ENCODE measurements at regions not wholly inside any gene's neighbourhood (a gene's known extent, or its start where the extent isn't known, plus 50 kb on each side); places are given as distances from the start of the nearest gene placed in this dataset.

DNA sequence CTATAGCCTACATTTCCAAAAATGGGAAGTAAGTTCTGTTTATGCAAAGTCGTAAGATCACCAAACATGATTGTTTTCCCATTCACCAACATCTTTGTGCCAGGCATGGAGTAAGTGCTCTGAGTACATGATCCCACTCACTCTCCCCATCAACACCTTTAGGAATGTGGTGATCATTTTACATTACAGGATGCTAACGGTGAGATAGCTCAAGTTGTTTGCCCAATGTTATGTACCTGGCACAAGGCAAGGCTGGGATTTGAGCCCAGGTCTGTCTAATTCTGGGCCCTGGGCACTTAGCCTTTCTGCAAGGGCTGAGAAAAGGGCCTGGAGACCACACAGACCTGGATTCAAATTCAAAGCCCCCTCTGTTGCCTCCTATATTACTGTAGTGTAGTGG lies 581.7 kb upstream of the CFAP20DC start:
- Histone ChIP-seq H3K79me2 (ENCODE audit: low read depth) (no peaks in the 10 kb centered on the region), H3F3A (ENCODE audit: insufficient read depth, low read depth) (no peaks in the 10 kb centered on the region), H3K4me2 (no peak overlapping the region), H3K27me3 (ENCODE audit: insufficient read depth, low read depth) (no peaks in the 10 kb centered on the region), H3K4me3 (no peak overlapping the region), H3K27ac (no peak overlapping the region), H3K36me3 (ENCODE audit: low read depth) (no peaks in the 10 kb centered on the region), H4K20me1 (ENCODE audit: insufficient read depth) (no peaks in the 10 kb centered on the region), H2AFZ (no peak overlapping the region), H3K9me3 (ENCODE audit: insufficient read depth, low read depth) (no peaks in the 10 kb centered on the region), H3K4me1 (replicated peaks; ENCODE audit: insufficient read depth) (no peaks in the 10 kb centered on the region), H3K9me2 (ENCODE audit: insufficient read depth) (no peaks in the 10 kb centered on the region)
- no peak for TF ChIP-seq EZH2 (IDR thresholded peaks at IDR 0.05; ENCODE audit: low read depth)
- TF ChIP-seq, protein P1, sequence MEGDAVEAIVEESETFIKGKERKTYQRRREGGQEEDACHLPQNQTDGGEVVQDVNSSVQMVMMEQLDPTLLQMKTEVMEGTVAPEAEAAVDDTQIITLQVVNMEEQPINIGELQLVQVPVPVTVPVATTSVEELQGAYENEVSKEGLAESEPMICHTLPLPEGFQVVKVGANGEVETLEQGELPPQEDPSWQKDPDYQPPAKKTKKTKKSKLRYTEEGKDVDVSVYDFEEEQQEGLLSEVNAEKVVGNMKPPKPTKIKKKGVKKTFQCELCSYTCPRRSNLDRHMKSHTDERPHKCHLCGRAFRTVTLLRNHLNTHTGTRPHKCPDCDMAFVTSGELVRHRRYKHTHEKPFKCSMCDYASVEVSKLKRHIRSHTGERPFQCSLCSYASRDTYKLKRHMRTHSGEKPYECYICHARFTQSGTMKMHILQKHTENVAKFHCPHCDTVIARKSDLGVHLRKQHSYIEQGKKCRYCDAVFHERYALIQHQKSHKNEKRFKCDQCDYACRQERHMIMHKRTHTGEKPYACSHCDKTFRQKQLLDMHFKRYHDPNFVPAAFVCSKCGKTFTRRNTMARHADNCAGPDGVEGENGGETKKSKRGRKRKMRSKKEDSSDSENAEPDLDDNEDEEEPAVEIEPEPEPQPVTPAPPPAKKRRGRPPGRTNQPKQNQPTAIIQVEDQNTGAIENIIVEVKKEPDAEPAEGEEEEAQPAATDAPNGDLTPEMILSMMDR (conservative IDR thresholded peaks at IDR 0.05) = no peak
- BruUV-seq (replicated peaks) = no TSS peak
- DNase-seq = no peak
- POLR2A ChIA-PET (ENCODE audit: unreplicated experiment) = no interaction called here
- CTCF ChIA-PET = no interaction called here
- intact Hi-C loops (cut with micrococcal nuclease; ENCODE audit: unreplicated experiment) = no loop called here

DNA sequence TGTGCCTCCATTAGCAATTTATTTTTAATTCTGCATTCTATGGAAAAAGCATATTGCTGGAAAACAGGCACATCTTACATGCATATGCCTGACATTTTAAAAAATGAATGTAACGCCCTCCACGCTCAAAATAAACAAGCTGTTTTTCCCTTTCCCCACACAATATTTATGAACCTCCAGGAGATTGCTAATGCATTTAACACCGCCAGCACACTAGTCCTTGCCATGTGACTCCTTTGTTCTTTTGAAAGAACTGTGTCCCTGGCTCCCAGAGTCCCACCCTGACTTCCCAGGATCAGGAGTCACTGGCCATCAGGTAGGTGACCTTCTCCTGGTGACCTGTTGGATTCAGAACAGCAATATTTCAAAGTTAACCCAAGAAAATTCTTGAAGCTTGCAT lies 571.2 kb upstream of the CFAP20DC start:
- CTCF ChIA-PET = no interaction called here
- POLR2A ChIA-PET (ENCODE audit: unreplicated experiment) = no interaction called here
- no peak for DNase-seq

DNA sequence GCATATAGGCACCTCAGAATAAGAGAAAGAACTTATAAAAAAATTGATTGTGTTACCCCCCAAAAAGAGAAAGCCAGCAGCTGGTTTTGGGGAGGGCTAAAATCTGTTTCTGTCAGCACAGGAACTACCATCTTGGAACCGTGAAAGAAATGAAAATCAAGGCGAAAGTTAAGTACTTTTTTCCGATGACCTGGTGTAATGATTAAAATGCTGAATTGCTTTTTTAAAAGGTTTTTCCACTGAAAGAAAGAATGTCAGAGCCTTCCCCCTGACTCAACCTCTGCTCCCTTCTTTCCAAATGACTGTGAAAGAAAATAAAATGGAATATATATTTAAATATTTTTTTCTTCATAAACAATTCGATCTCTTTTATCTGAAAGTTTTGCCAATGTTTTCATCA lies 570.5 kb upstream of the CFAP20DC start:
- no TSS peak for BruUV-seq (replicated peaks)
- POLR2A ChIA-PET (ENCODE audit: unreplicated experiment) = no interaction called here
- intact Hi-C loops (cut with micrococcal nuclease; ENCODE audit: unreplicated experiment) = no loop called here
- DNase-seq = no peak
- no peak overlapping the region for H3K4me3 ChIP-seq
- H3K36me3 ChIP-seq (ENCODE audit: low read depth) = no peaks in the 10 kb centered on the region
- H3K4me2 ChIP-seq = no peak overlapping the region
- no peak overlapping the region for H2AFZ ChIP-seq
- no peaks in the 10 kb centered on the region for H3K4me1 ChIP-seq (replicated peaks; ENCODE audit: insufficient read depth)
- no peak overlapping the region for H3K27ac ChIP-seq
- H3K27me3 ChIP-seq (ENCODE audit: insufficient read depth, low read depth) = no peaks in the 10 kb centered on the region
- CTCF ChIA-PET = no interaction called here
- H3K9me2 ChIP-seq (ENCODE audit: insufficient read depth) = no peaks in the 10 kb centered on the region
- no peaks in the 10 kb centered on the region for H3K9me3 ChIP-seq (ENCODE audit: insufficient read depth, low read depth)
- no peaks in the 10 kb centered on the region for H4K20me1 ChIP-seq (ENCODE audit: insufficient read depth)
- TF ChIP-seq EZH2 (IDR thresholded peaks at IDR 0.05; ENCODE audit: low read depth) = no peak
- TF ChIP-seq, protein P1 (conservative IDR thresholded peaks at IDR 0.05) = no peak
- H3F3A ChIP-seq (ENCODE audit: insufficient read depth, low read depth) = no peaks in the 10 kb centered on the region
- no peaks in the 10 kb centered on the region for H3K79me2 ChIP-seq (ENCODE audit: low read depth)

More for the DNA sequence above, 571.2 kb upstream of the CFAP20DC start:
- Histone ChIP-seq H3K4me1 (replicated peaks; ENCODE audit: insufficient read depth) (no peaks in the 10 kb centered on the region), H3K9me3 (ENCODE audit: insufficient read depth, low read depth) (no peaks in the 10 kb centered on the region), H3F3A (ENCODE audit: insufficient read depth, low read depth) (no peaks in the 10 kb centered on the region), H4K20me1 (ENCODE audit: insufficient read depth) (no peaks in the 10 kb centered on the region), H3K36me3 (ENCODE audit: low read depth) (no peaks in the 10 kb centered on the region), H3K9me2 (ENCODE audit: insufficient read depth) (no peaks in the 10 kb centered on the region), H3K27ac (no peak overlapping the region), H3K4me2 (no peak overlapping the region), H3K27me3 (ENCODE audit: insufficient read depth, low read depth) (no peaks in the 10 kb centered on the region), H2AFZ (no peak overlapping the region), H3K79me2 (ENCODE audit: low read depth) (no peaks in the 10 kb centered on the region), H3K4me3 (no peak overlapping the region)
- BruUV-seq (replicated peaks) = no TSS peak
- intact Hi-C loops (cut with micrococcal nuclease; ENCODE audit: unreplicated experiment) = no loop called here
- TF ChIP-seq, protein P1 (conservative IDR thresholded peaks at IDR 0.05) = no peak
- no peak for TF ChIP-seq EZH2 (IDR thresholded peaks at IDR 0.05; ENCODE audit: low read depth)

All from PC-9 (cell line).